Stimulated activated CD4-positive, alpha-beta T cell treated with anti-CD3 and anti-CD28 coated beads, Interleukin-2, amount 100 ng/mL, for 48 hours (primary cell): ENCODE measurements at regions not wholly inside any gene's neighbourhood (a gene's known extent, or its start where the extent isn't known, plus 50 kb on each side); places are given as distances from the start of the nearest gene placed in this dataset.
"Not testable (repeated sequence)": the region's sequence is repeated elsewhere in the genome, so short reads cannot be mapped to it uniquely, and the experiment has no call there.

Experiments used
- DNase-seq, 2 donors: peaks; one replicate each; pipeline ENCODE4 v3.0.0-alpha.2; 2020

GRCh38 chr5:106660681-106661080 is 1010.1 kb downstream of the EFNA5 start:
- no peak for DNase-seq

DNA sequence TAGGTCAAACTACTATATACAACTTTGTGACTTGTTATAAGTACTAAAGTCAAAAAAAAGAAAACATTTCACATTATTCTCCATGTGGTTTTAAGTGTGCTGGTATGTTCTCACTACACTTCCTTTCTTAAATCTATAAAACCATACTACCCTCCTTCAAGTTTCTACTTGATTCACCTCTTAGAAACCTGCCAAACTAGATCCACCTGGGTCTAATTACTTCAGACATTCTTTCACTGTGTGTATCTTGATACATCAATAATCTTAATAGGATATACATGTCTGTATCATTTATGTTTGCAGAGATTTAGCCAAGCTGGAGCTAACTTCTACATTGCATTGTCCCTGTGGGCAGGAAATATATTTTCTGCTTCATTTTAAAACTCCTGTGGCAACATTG is 1012.6 kb downstream of the EFNA5 start:
- no peak for DNase-seq

- no peak for DNase-seq
Measured at GRCh38 chr5:106656821-106657220, 1013.9 kb downstream of the EFNA5 start.

DNA sequence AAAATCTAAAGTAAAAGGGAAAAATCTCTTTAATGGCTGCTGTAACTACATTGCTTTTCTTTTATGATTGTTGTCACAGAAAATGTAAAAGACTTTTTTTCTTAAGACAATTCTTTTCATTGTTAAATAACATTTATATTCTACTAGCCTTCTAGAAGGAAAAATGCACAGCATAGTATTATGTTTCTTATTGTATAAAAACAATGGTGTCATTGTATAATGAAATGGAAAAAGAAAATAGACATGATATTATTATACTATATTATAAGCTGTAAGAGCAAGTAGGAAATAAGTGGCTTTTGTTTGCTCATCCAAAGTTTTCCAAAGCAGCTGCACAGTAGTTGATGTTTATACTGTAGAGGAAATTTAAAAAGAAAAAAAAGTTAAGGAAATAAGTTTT is 1021.7 kb downstream of the EFNA5 start:
- DNase-seq = no peak

- no peak for DNase-seq
Measured at GRCh38 chr5:106648401-106648800, 1022.3 kb downstream of the EFNA5 start.

GRCh38 chr5:106646106-106646505 is 1024.6 kb downstream of the EFNA5 start:
- DNase-seq = no peak

- no peak for DNase-seq
Measured at GRCh38 chr5:106640511-106640910, 1030.2 kb downstream of the EFNA5 start.

GRCh38 chr5:106639488-106639887 is 1031.2 kb downstream of the EFNA5 start:
- DNase-seq = no peak

DNA sequence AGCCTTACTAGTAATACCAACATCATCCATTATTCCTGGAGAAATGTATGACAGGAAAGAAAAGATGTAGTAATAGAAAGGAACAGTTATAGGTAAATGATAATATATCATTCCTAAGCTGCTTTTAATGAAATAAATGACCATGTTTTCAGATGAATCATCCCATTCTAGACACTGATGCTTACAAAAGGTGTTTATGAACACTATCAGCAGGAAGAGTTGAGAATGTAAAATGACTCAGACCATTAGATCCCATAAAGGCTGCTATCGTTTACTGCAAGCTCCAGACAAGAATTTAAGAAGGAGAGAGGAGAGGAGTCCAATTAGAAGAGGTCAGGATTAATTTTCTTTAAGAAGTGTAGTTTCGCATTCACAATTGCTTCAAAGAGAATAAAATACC is 1033.5 kb downstream of the EFNA5 start:
- DNase-seq = no peak

GRCh38 chr5:106634375-106634774 is 1036.4 kb downstream of the EFNA5 start:
- no peak for DNase-seq

DNA sequence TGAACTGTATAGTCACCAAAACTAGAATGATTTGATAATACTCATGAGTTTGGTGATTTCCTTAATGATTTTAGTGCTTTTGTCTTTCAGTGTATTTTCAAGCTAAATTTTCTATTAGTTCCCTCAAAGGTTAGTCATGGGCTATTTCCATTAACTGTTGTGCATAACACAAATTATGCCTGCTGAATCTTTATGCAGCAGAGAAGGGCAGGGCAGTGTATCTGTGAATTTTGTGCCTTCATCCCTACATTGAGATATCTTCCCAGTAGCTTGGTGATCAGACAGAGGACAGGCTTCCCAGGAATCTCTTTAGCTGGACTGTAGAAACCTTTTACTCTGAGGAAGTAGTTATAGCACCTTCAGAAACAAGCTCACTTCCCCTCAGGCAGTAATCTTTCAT is 1036.9 kb downstream of the EFNA5 start:
- no peak for DNase-seq

DNA sequence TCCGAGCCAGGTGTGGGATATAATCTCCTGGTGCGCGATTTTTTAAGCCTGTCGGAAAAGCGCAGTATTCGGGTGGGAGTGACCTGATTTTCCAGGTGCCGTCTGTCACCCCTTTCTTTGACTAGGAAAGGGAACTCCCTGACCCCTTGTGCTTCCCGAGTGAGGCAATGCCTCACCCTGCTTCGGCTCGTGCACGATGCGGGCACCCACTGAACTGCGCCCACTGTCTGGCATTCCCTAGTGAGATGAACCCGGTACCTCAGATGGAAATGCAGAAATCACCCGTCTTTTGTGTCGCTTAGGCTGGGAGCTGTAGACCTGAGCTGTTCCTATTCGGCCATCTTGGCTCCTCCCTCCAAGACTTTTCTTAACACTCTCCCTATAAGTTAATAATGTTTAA is 1042.3 kb downstream of the EFNA5 start:
- not testable (repeated sequence) for DNase-seq

- no peak for DNase-seq
Measured at GRCh38 chr5:106610041-106610440, 1060.7 kb downstream of the EFNA5 start.

GRCh38 chr5:106601620-106602019 is 1069.1 kb downstream of the EFNA5 start:
- no peak for DNase-seq

GRCh38 chr5:106600803-106601202 is 1069.9 kb downstream of the EFNA5 start:
- no peak for DNase-seq

- DNase-seq = no peak
Measured at GRCh38 chr5:106595864-106596263, 1074.9 kb downstream of the EFNA5 start.

DNA sequence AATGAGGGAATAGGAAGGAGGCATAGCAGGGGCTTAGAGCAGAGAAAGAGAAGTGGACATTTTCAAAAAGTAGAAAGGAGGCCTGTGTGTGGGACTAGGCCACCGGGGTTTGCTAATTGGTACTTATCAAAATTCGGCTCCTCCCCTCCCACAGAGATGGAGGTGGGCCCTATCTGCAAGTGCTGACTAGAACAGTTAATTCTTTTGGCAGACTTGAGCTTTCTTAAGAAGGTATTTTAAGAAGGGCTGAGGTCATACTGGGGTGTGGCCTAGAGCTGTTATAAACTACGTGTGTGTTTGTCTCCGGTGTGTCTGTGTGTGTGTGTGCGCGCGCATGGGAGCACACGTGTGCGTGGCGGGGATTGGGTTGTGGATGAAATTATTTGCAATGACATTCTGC is 1086.5 kb downstream of the EFNA5 start:
- DNase-seq = no peak

GRCh38 chr5:106578736-106579135 is 1092.0 kb downstream of the EFNA5 start:
- DNase-seq = no peak

GRCh38 chr5:106574820-106575219 is 1095.9 kb downstream of the EFNA5 start:
- no peak for DNase-seq

GRCh38 chr5:106566031-106566430 is 1104.7 kb downstream of the EFNA5 start:
- no peak for DNase-seq

DNA sequence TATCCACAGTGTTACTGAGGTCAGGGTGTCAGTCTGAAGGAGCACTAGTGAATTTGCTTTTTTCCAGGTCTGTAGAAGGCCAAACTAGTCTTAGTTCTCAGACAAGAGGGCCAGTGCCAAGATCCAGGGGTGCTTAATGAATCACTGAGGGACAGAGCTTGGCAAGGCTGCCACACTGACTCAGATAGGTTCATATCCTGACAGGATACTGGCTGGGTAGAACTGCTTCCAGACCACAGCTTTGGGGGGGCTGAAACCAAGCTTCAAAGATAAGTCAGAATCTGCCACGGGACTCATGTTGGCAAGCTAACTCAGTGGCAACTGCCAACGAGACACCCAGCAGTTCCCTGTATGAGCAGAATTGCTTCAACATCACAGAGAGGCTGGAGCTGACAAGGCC is 1125.4 kb downstream of the EFNA5 start:
- no peak for DNase-seq

GRCh38 chr5:106543330-106543729 is 1127.4 kb downstream of the EFNA5 start:
- no peak for DNase-seq

- DNase-seq = no peak
Measured at GRCh38 chr5:106530150-106530549, 1140.6 kb downstream of the EFNA5 start.

DNA sequence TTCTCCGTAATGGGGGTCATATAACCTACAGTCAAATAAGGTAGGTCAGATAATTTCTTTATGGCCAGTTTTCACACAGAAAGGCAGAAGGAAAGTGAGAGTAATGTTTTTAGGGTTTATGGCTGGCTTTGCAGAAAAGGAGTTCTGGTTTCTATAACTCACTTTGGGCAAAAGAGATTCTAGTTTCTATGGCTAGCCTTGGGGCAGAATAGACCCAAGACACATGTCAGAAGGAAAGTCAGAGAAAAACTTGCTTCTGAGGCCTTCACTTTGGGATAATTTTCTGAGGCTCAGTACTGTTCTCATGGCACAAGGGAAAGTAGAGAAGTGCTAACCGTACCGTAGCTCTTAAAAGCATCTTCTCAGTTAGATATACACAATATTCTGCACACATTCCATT is 1145.3 kb downstream of the EFNA5 start:
- DNase-seq = no peak

DNA sequence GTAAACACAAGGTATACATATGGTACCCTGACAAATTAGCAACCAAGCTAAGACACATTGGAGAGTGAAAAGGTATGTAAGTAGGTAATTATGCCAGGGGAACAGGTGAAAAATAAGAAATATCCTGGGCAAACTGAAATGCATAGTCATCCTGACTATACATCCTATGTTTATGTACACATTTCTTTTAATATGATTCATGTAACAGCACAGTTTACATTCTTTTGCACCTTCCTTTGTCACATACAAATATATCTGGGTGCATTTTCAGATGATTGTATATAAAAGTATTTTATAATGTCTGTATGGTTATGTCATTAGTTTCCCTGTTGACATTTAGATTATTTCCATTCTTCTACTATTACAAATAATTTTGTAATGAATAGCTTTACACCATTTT is 1146.9 kb downstream of the EFNA5 start:
- DNase-seq = no peak

GRCh38 chr5:106522296-106522695 is 1148.4 kb downstream of the EFNA5 start:
- DNase-seq = no peak
